HG02798 (cell line): ENCODE measurements at regions not wholly inside any gene's neighbourhood (a gene's known extent, or its start where the extent isn't known, plus 50 kb on each side); places are given as distances from the start of the nearest gene placed in this dataset.

ENCODE experiments used
- ATAC-seq: cut with Tn5 transposase; IDR thresholded peaks from one replicate; pipeline ENCODE4 v1.9.1; 2021; ENCODE audit warnings: mild to moderate bottlenecking; ENCODE audit not compliant: unreplicated experiment, poor library complexity

- ATAC-seq = no peak
These were observed 80.8 kb upstream of the DRD2 start for GRCh38 chr11:113556036-113556435.

DNA sequence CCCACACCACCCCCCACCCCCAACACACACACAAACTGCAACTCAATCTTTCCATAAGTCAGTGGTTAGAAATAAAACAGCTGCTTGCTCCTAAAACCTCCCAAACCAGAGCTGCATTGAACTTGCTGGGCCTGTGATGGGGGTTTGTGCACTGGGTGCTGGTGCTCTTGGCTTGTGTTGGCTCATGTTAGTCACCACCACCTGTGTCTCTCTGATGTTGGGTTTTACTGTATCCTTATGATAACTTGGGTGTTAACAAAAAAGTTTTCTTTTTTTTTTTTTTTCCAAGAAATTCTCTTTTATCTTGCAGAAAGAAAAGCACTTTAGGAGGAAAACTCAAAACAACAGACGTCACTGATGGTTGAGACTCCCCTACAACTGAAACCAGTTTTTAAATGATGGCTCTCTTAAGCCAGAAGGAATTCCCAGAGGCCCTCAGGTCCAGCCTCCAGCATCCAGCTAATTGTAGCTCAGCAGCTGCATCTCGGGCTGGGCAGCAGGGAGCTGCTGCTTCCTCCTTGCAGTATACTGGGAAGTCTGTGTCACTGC is 79.9 kb upstream of the DRD2 start:
- no peak for ATAC-seq

DNA sequence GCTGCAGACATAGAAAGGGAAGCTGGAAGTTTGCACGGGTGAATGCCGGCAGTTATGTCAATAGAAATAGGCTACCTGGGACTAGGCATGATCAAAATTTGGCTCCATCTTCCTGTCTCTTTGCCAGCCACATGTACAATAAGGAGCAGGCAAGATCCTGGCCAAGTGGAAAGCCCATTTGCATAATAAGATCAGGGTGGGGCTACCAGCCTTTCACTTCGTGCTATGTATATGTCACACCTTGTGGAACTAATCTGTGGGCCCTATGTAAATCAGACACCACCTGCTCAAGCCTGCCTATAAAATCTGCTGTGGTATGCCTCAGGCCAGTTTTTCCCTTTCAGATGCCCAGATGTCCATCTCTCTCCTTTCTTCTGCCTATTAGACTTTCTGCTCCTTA is 79.3 kb upstream of the DRD2 start:
- ATAC-seq = no peak

GRCh38 chr11:113553915-113554314 is 78.7 kb upstream of the DRD2 start:
- no peak for ATAC-seq

DNA sequence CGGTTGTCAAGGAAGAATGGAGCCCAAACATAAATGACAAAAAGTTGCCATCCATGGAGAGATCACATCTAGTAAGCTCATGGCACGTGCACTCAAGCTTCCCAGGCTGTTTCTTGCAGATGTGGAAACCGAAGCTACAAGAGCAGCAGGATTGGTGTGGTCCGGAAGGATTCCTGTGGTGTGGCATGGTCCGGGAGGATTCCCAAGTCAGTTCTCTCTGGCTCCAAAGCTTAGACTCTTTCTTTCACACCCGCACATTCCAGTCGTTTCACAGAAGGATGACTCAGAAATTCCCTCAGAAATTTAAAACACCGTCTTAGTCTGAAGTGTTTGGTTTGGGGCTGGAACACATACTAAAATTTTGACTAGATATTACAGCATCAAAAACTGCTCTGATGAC is 78.0 kb upstream of the DRD2 start:
- ATAC-seq = no peak

GRCh38 chr11:113552271-113552670 is 77.1 kb upstream of the DRD2 start:
- no peak for ATAC-seq

GRCh38 chr11:113551645-113552044 is 76.4 kb upstream of the DRD2 start:
- no peak for ATAC-seq

DNA sequence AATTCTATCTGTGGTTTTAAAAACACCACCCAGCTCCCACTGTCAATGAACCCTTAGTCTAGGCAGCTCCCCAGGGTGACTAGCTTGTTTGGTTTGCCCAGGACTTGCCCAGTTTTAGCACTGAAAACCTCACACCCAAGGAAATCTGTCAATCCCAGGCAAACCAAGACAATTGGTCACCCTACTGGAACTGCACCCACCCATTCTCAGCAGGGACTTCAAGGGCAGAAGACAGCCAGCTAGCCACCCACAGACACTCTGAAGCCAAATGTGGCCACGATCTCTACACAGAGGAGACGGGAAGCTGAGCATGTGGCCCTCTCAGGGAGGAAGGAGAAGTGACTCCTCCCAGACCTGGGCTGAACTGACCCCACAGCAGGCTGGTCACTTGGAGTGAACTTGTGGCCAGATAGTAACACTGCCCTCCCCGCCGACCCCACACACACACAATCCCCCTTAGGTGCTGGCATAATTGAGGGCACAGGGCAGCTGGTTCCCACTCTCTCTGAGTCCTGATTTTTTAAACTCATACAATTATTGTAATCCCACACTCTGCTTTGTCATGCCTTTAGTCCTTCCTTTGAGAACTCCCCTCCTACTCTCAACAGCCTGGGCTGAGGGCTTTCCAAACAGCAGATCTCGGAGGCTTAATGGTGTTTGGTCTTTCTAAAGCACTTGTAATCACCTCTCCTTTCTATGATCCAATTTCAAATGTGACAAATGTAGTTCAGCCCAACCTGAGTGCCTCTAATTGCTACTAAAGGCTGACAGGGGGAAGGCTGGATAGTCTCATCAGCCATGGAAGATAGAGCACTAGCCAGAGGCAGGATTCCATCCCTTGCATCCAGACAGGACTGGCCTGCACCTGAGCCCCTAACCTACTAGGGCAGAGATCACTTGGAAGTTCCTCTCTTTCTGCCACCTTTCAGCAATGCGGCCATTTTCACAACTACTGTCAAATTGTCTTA is 74.7 kb upstream of the DRD2 start:
- no peak for ATAC-seq

GRCh38 chr11:113549061-113549460 is 73.9 kb upstream of the DRD2 start:
- no peak for ATAC-seq

GRCh38 chr11:113547739-113548138 is 72.5 kb upstream of the DRD2 start:
- no peak for ATAC-seq

DNA sequence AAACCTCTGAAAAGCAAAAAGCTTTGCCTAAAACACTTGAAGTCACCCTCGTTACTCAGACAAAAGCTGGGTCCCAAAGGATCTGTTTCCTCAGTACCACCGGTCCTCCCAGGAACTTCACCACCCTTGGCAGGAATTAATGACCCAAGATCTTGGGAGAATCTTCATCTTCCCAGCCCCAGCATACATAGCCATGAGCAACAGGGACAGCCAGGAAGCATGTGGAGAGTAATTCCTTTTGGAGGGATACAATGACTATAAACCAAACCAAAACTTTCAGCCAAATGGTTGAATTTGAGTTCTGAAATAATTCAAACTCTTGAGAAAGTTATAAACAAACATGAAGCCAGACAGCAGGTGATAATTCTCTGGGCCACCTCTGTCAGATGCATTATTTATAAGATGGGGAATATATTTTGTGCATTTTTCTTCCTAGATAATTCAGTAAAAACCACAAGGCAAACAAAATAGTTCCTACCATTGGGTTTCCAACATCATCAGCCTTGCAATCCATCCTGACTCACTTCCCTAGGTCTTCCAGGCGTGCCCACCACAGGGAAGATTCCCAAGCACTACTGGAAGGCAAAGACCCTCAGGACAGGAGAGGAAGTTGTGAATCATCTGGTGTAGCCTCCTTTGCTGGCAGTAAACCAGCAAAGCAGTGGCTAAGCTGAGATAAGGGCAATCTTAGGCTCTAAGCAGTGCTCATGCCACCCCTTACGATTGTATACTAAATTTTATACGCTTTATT is 71.7 kb upstream of the DRD2 start:
- no peak for ATAC-seq

GRCh38 chr11:113542420-113542819 is 67.2 kb upstream of the DRD2 start:
- ATAC-seq = no peak

GRCh38 chr11:113540416-113541330 is 65.5 kb upstream of the DRD2 start:
- no peak for ATAC-seq

- no peak for ATAC-seq
These were observed 63.5 kb upstream of the DRD2 start for GRCh38 chr11:113538451-113539412.

GRCh38 chr11:113534625-113535024 is 59.4 kb upstream of the DRD2 start:
- no peak for ATAC-seq

GRCh38 chr11:113533425-113533698 is 58.2 kb upstream of the DRD2 start:
- no peak for ATAC-seq

DNA sequence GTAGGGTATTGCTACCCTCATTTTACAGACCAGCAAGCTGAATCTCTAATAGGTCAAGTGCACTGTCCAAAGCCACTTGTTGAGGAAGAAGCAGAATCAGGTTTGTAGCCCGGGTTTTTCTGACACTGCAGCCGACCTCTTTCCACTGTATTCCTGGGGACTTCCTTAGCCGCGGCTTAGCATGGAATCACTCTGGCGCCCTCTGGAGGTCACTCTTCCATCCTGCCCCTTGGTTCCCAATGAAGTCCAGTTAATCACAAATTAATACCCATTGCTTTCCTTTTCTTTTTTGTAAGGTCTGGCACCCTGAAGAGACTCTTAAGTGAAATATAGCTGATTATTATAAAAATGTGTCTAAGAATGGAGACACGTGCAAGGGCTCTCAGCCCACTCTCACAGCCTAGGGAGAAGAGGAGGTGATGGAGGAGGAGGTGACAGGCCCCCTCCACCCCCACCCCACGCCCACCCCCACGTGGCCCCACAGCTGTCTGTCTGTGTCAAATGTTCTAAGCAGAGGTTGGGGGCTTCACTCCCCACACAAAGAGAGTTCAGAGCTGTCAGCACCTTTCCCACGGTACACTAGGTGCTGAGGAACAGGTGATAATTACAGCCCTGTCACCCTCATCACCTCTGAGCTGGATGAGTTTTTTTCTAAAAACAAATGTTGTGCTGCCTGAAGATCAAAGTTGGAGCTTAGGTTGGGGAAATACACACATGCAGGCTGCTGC is 57.7 kb upstream of the DRD2 start:
- no peak for ATAC-seq

DNA sequence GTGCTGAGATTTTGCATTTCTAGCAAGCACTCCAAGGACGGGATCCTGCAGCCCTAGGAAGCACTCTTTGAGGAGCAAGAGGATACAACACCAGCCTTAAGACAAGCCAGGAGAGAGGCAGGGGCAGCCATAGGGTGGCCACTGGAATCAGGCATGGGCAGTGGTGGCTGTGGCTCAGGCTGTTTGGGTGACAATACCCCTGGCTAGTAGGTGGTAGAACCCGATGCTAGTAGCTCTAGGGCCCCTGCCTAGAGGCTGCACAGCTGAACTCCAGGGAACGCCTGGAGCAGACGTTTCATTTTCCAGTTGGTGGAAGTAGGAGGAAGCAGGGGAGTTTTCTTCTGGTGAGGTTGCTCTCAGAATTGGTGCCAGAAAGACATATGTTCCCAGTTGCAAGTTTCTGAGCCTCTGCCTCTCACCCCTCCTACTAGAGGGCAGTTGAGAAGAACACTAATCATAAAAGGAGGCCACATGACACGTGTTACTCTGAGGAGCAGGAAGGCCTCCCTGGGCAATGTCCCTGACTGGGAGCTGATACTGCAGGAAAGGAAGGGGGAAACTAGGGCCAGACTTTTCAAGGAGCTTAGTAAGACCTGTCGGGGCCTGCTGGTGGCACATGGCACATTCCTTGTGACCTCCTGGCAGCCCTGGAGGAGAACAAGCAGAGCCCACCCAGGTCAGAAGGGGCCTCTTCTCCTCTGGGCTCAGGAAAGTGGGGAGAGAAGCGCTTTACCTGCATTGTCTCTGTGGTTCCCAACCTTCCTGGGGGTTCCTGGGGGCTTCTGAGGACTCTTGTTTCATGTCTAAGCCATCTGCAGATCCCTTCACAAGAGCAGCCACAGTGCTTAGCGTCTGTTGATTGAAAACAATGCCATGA is 56.6 kb upstream of the DRD2 start:
- no peak for ATAC-seq
